Smooth muscle cell (in vitro differentiated cells): ENCODE measurements at regions not wholly inside any gene's neighbourhood (a gene's known extent, or its start where the extent isn't known, plus 50 kb on each side); places are given as distances from the start of the nearest gene placed in this dataset.
"Not testable (repeated sequence)": the region's sequence is repeated elsewhere in the genome, so short reads cannot be mapped to it uniquely, and the experiment has no call there.

Experiments
- DNase-seq: peaks from one replicate; lab custom pipeline; 2025; ENCODE audit not compliant: unreplicated experiment; lab: John Stamatoyannopoulos, UW
- H2AFZ ChIP-seq: fragments of 200-600 bp; sonication (generic); 2 replicates; pipeline ENCODE4 v1.6.0; 2016; ENCODE audit warnings: antibody characterized with exemption, low read depth, mild to moderate bottlenecking
- H3F3A ChIP-seq: fragments of 200-600 bp; sonication (generic); 2 replicates; pipeline ENCODE4 v1.6.0; 2017; ENCODE audit warnings: antibody characterized with exemption, low read depth
- H3K27ac ChIP-seq: fragments of 200-600 bp; sonication (generic); 2 replicates; pipeline ENCODE4 v1.5.1; 2016; ENCODE audit warnings: low read depth, mild to moderate bottlenecking
- H3K27me3 ChIP-seq: fragments of 200-600 bp; sonication (generic); 2 replicates; pipeline ENCODE4 v1.6.1; 2016; ENCODE audit warnings: low read depth, mild to moderate bottlenecking
- H3K36me3 ChIP-seq: fragments of 200-600 bp; sonication (generic); 2 replicates; pipeline ENCODE4 v1.5.1; 2016; ENCODE audit warnings: low read depth
- H3K4me1 ChIP-seq: fragments of 200-600 bp; sonication (generic); 2 replicates; pipeline ENCODE4 v1.5.1; 2016; ENCODE audit warnings: low read depth
- H3K4me2 ChIP-seq: fragments of 200-600 bp; sonication (generic); 2 replicates; pipeline ENCODE4 v1.6.0; 2016; ENCODE audit warnings: mild to moderate bottlenecking
- H3K4me3 ChIP-seq: fragments of 200-600 bp; sonication (generic); 2 replicates; pipeline ENCODE4 v1.5.1; 2016; ENCODE audit warnings: mild to moderate bottlenecking
- H3K79me2 ChIP-seq: fragments of 200-600 bp; sonication (generic); 2 replicates; pipeline ENCODE4 v1.6.0; 2016; ENCODE audit warnings: low read depth, mild to moderate bottlenecking
- H3K9ac ChIP-seq: fragments of 200-600 bp; sonication (generic); 2 replicates; pipeline ENCODE4 v1.6.0; 2016; ENCODE audit warnings: low read depth
- H3K9me3 ChIP-seq: fragments of 200-600 bp; sonication (generic); replicated peaks from 2 replicates; pipeline ENCODE4 v1.5.1; 2016; ENCODE audit warnings: low read depth
- H4K20me1 ChIP-seq: fragments of 200-600 bp; sonication (generic); 2 replicates; pipeline ENCODE4 v1.6.0; 2016; ENCODE audit warnings: low read depth
- WGBS: methylation state at CpG from one replicate; pipeline ENCODE4 v1.1.7; 2016; ENCODE audit warnings: low lambda C conversion rate; 5-methylcytosine and 5-hydroxymethylcytosine counted together
- TF ChIP-seq, protein P1 (sequence below): fragments of 200-600 bp; sonication (generic); IDR thresholded peaks from 2 replicates; pipeline ENCODE4 v1.5.1; 2017; ENCODE audit warnings: borderline replicate concordance, mild to moderate bottlenecking, antibody characterized with exemption; ENCODE audit not compliant: insufficient read depth, poor library complexity, severe bottlenecking

DNA sequence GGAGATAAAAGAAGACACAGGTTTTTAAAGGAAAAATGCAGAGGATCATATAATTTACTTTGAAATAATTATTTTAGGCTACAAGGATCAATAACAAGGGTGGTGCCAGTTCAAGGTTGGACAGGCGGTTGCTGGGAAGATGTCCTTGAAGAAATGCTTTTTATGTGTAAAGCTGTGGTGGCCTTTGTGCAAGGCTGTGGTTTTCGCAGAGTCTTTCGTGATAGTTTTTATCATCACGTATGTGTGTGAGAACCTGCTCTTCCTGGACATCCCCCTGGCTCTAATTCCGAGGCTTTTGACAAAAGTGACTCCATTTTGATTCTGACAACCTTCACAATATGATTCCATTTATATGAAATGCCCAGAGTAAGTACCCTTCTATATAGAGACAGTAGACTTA, 85.8 kb upstream of the COG2 start:
- TF ChIP-seq, protein P1, sequence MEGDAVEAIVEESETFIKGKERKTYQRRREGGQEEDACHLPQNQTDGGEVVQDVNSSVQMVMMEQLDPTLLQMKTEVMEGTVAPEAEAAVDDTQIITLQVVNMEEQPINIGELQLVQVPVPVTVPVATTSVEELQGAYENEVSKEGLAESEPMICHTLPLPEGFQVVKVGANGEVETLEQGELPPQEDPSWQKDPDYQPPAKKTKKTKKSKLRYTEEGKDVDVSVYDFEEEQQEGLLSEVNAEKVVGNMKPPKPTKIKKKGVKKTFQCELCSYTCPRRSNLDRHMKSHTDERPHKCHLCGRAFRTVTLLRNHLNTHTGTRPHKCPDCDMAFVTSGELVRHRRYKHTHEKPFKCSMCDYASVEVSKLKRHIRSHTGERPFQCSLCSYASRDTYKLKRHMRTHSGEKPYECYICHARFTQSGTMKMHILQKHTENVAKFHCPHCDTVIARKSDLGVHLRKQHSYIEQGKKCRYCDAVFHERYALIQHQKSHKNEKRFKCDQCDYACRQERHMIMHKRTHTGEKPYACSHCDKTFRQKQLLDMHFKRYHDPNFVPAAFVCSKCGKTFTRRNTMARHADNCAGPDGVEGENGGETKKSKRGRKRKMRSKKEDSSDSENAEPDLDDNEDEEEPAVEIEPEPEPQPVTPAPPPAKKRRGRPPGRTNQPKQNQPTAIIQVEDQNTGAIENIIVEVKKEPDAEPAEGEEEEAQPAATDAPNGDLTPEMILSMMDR: no peak
- no peaks in the 10 kb centered on the region for H3F3A ChIP-seq
- no peak overlapping the region for H3K4me2 ChIP-seq
- no peak for DNase-seq
- no peak overlapping the region for H3K4me3 ChIP-seq
- H3K27ac ChIP-seq: no peak overlapping the region
- H3K27me3 ChIP-seq: peaks cover 22% of the 10 kb centered on the region
- H4K20me1 ChIP-seq: no peaks in the 10 kb centered on the region
- no peaks in the 10 kb centered on the region for H3K79me2 ChIP-seq
- no peaks in the 10 kb centered on the region for H3K4me1 ChIP-seq
- H3K36me3 ChIP-seq: no peaks in the 10 kb centered on the region
- WGBS: 90% methylated on average over 5 of the region's 5 CpGs
- no peaks in the 10 kb centered on the region for H3K9me3 ChIP-seq
- H3K9ac ChIP-seq: no peak overlapping the region
- no peak overlapping the region for H2AFZ ChIP-seq

DNA sequence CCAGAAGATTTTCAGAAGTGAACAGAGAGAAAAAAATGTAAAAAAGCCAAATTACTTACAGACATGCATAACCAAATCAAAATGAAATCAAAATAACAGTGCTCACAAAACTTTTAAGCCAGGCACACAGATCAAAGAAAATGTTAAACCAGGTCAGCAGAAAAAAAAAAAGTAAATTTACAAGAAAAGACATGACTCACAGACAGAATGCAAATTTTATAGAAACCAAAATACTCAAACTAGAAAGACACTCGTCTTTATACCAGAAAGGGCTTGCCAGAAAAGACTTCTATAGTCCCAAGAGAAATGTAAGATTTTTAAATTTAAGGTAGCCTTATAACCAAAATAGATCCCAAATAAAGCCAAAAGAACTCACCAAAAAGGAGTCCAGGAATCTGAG, 86.5 kb upstream of the COG2 start:
- no peaks in the 10 kb centered on the region for H3K79me2 ChIP-seq
- WGBS: 16% methylated on average over 1 of the region's 1 CpG
- H4K20me1 ChIP-seq: no peaks in the 10 kb centered on the region
- H3K27me3 ChIP-seq: peaks cover 19% of the 10 kb centered on the region
- TF ChIP-seq, protein P1: no peak
- no peak overlapping the region for H2AFZ ChIP-seq
- DNase-seq: no peak
- no peak overlapping the region for H3K4me2 ChIP-seq
- no peaks in the 10 kb centered on the region for H3K9me3 ChIP-seq
- H3F3A ChIP-seq: no peaks in the 10 kb centered on the region
- H3K36me3 ChIP-seq: no peaks in the 10 kb centered on the region
- no peak overlapping the region for H3K4me3 ChIP-seq
- H3K9ac ChIP-seq: no peak overlapping the region
- no peaks in the 10 kb centered on the region for H3K4me1 ChIP-seq
- H3K27ac ChIP-seq: no peak overlapping the region

DNA sequence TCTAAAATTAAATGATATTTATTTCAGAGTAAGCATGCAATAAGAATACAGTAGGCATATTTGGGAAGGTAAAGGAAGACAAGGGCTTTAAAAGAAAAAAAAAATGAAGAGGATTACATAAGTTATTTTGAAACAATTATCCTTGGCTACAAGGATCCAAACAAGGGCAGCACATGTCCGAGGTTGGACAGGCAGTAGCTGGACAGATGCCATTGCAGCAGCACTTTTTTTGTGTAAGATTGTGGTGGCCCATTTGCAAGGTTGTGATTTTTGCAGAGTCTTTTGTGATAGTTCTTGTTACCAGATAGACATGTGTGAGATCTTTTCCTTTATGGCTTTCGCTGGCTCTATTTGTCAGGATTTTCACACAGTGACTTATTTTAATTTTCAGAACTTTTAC, 89.4 kb upstream of the COG2 start:
- no peaks in the 10 kb centered on the region for H3K36me3 ChIP-seq
- 86% methylated on average over 2 of the region's 2 CpGs for WGBS
- H3K9ac ChIP-seq: no peak overlapping the region
- no peaks in the 10 kb centered on the region for H3K4me1 ChIP-seq
- no peaks in the 10 kb centered on the region for H3K9me3 ChIP-seq
- DNase-seq: no peak
- TF ChIP-seq, protein P1: no peak
- H4K20me1 ChIP-seq: no peaks in the 10 kb centered on the region
- no peak overlapping the region for H3K4me2 ChIP-seq
- H3K27me3 ChIP-seq: peaks cover 16% of the 10 kb centered on the region
- no peaks in the 10 kb centered on the region for H3K79me2 ChIP-seq
- H2AFZ ChIP-seq: no peak overlapping the region
- H3K27ac ChIP-seq: no peak overlapping the region
- H3F3A ChIP-seq: no peaks in the 10 kb centered on the region
- H3K4me3 ChIP-seq: no peak overlapping the region

DNA sequence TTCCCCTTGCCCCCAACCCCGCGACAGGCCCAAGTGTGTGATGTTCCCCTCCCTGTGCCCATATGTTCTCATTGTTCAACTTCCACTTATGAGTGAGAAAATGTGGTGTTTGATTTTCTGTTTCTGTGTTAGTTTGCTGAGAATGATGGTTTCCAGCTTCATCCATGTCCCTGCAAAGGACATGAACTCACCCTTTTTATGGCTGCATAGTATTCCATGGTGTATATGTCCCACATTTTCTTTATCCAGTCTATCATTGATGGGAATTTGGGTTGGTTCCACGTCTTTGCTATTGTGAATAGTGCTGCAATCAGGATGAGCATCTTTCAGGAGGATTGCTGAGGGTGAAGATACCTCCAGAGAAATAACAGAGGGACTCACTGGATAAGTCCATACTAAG, 91.3 kb upstream of the COG2 start:
- not testable (repeated sequence) for H3K9me3 ChIP-seq, DNase-seq, H3K4me3 ChIP-seq, H3K9ac ChIP-seq, H3F3A ChIP-seq, H3K4me2 ChIP-seq, H3K36me3 ChIP-seq, H3K4me1 ChIP-seq, H2AFZ ChIP-seq, H3K79me2 ChIP-seq, H4K20me1 ChIP-seq, H3K27ac ChIP-seq
- 77% methylated on average over 3 of the region's 3 CpGs for WGBS
- peaks cover 33% of the 10 kb centered on the region for H3K27me3 ChIP-seq
